ENCODE measurements at regions not wholly inside any gene's neighbourhood (a gene's known extent, or its start where the extent isn't known, plus 50 kb on each side); places are given as distances from the start of the nearest gene placed in this dataset.

DNA sequence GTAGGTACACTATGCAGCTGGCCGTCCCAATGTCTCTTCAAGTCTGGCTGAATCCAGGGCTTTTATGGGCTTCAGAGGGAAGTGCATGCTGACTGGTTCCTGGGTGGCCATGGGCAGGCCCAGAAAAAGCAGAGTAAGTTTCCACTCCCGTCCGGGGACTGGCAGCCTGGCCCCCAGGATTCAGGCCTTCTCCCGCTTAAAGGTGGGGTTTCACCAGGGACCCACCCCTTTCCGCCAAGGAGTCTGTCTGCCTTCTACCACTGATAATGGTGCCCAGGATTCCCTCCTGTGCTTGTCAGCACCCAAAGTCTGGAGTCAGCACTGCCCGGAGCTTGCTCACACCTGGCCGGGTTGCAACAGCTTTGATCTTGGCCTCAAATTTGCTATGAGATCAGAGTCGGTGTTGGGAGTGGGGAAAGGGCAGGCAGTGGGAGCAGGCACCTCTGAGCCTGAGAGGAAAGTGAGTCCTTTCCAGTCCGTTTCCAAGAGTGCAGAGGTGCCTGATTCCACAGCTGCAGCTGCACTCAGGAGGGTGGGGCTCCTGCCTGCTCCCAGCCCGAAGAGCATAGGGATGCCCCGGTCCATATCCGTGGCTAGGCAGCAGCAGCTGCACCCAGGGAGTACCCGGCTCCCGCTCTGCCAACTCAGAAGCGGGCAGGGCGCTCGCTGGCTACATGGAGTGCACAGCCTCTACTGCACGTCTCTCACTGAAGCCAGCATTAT is 1344.3 kb upstream of the ADGRL3 start:
- Histone ChIP-seq H3K9me3 (ENCODE audit: control insufficient read depth, low read length) (no peaks in the 10 kb centered on the region), H3K27me3 (ENCODE audit: control insufficient read depth, insufficient read depth, low read length, poor library complexity, severe bottlenecking) (no peaks in the 10 kb centered on the region), H3K27ac (ENCODE audit: insufficient read depth, low read depth, low read length, poor library complexity, severe bottlenecking) (no peak overlapping the region), H3K4me3 (ENCODE audit: insufficient read depth, low read depth, low read length) (no peak overlapping the region), H3K36me3 (ENCODE audit: control insufficient read depth, insufficient read depth, low read length) (no peaks in the 10 kb centered on the region), H3K4me1 (ENCODE audit: control insufficient read depth, insufficient read depth, low read length) (no peaks in the 10 kb centered on the region)
- WGBS, 2 experiments = 92 to 95% methylated on average over 18 of the region's 18 CpGs

DNA sequence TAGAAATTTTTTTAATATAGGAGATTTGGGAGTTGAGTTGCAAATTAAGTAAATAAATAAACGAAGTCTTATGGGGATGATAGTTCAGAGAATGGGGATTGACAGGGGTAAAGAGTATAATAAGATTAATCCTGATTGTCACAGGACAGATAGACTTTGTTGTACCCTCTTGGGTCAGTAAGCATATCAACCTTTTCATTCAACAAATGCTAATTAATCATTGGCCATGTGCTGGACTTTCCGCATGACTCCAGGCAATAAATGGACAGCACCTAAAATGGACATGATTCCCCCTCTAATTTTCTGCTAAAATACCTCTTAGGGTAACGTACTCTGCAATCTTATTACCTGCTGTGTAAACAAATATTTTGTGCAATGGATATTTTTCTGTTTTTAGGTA is 1331.1 kb upstream of the ADGRL3 start:
- WGBS, 2 experiments = 88 to 89% methylated on average over 2 to 3 of the region's 3 CpGs
- H3K27me3 ChIP-seq (ENCODE audit: control insufficient read depth, insufficient read depth, low read length, poor library complexity, severe bottlenecking) = no peaks in the 10 kb centered on the region
- no peak overlapping the region for H3K4me3 ChIP-seq (ENCODE audit: insufficient read depth, low read depth, low read length)
- H3K27ac ChIP-seq (ENCODE audit: insufficient read depth, low read depth, low read length, poor library complexity, severe bottlenecking) = no peak overlapping the region
- H3K9me3 ChIP-seq (ENCODE audit: control insufficient read depth, low read length) = no peaks in the 10 kb centered on the region
- H3K36me3 ChIP-seq (ENCODE audit: control insufficient read depth, insufficient read depth, low read length) = no peaks in the 10 kb centered on the region
- no peaks in the 10 kb centered on the region for H3K4me1 ChIP-seq (ENCODE audit: control insufficient read depth, insufficient read depth, low read length)

DNA sequence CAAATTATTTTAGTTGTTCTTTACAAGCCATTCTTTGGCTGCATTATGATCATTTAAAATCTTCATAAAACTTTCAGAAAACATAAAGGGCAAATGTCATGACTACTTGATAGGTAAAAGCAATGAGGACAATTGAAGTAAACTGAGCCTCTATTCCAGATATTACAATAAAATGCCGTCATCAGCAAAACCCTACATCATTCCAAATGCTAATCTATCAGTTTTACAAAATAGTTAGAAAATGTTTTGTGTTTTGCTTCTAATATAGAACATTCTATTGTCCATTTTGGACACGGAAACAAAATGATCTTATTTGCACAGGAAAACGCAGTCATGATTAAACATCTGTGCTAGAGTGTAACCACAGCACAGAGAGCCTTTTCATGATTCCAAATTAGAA is 1330.6 kb upstream of the ADGRL3 start:
- WGBS, 2 experiments = 95% methylated on average over 2 to 3 of the region's 3 CpGs
- Histone ChIP-seq H3K36me3 (ENCODE audit: control insufficient read depth, insufficient read depth, low read length) (no peaks in the 10 kb centered on the region), H3K9me3 (ENCODE audit: control insufficient read depth, low read length) (no peaks in the 10 kb centered on the region), H3K27ac (ENCODE audit: insufficient read depth, low read depth, low read length, poor library complexity, severe bottlenecking) (no peak overlapping the region), H3K4me1 (ENCODE audit: control insufficient read depth, insufficient read depth, low read length) (no peaks in the 10 kb centered on the region), H3K4me3 (ENCODE audit: insufficient read depth, low read depth, low read length) (no peak overlapping the region), H3K27me3 (ENCODE audit: control insufficient read depth, insufficient read depth, low read length, poor library complexity, severe bottlenecking) (no peaks in the 10 kb centered on the region)

DNA sequence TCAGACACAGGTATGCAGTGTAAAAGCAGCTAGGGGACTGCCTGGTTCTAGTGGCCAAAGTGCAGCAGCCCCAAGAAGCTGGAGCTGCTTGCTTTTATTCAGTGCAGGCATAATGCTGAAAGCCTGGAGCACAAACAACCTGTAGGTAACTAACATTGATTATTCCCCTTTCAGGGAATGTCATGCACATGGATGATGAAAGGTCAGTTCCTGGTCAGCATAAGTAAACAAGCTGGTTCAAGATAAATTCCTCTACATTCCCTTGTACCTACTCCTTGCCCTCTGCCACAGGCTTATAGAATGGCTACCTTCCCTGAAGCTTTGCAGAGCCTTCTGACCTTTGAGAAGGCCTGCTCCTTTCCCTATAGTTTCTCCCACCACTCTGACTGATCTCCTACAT is 1318.5 kb upstream of the ADGRL3 start:
- H3K27me3 ChIP-seq (ENCODE audit: control insufficient read depth, insufficient read depth, low read length, poor library complexity, severe bottlenecking) = no peaks in the 10 kb centered on the region
- H3K9me3 ChIP-seq (ENCODE audit: control insufficient read depth, low read length) = no peaks in the 10 kb centered on the region
- H3K27ac ChIP-seq (ENCODE audit: insufficient read depth, low read depth, low read length, poor library complexity, severe bottlenecking) = no peak overlapping the region
- no peaks in the 10 kb centered on the region for H3K4me1 ChIP-seq (ENCODE audit: control insufficient read depth, insufficient read depth, low read length)
- H3K4me3 ChIP-seq (ENCODE audit: insufficient read depth, low read depth, low read length) = no peak overlapping the region
- H3K36me3 ChIP-seq (ENCODE audit: control insufficient read depth, insufficient read depth, low read length) = no peaks in the 10 kb centered on the region

DNA sequence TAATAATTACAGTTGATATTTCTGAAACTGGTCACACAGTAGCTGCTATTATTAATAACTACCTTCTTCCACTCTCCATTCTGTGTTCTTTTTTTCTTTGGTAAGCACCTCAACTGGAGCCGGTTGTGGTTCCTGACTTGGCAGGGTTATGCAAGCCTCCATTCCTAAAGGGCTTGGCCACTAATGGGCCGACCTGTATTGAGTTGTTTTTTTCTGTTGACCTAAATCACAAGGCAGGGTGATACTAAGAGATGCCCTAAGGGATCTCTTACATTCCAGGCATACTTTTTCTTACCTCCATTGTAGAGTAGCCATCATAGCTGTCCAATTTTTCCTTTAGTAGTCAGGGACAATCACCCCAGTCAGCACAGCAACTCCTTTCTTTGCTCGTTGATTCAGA is 1295.8 kb upstream of the ADGRL3 start:
- Histone ChIP-seq H3K27ac (ENCODE audit: insufficient read depth, low read depth, low read length, poor library complexity, severe bottlenecking) (no peak overlapping the region), H3K27me3 (ENCODE audit: control insufficient read depth, insufficient read depth, low read length, poor library complexity, severe bottlenecking) (no peaks in the 10 kb centered on the region), H3K9me3 (ENCODE audit: control insufficient read depth, low read length) (no peaks in the 10 kb centered on the region), H3K4me3 (ENCODE audit: insufficient read depth, low read depth, low read length) (no peak overlapping the region), H3K4me1 (ENCODE audit: control insufficient read depth, insufficient read depth, low read length) (no peaks in the 10 kb centered on the region), H3K36me3 (ENCODE audit: control insufficient read depth, insufficient read depth, low read length) (no peaks in the 10 kb centered on the region)
- 85 to 93% methylated on average over 3 of the region's 3 CpGs for WGBS, 2 experiments

DNA sequence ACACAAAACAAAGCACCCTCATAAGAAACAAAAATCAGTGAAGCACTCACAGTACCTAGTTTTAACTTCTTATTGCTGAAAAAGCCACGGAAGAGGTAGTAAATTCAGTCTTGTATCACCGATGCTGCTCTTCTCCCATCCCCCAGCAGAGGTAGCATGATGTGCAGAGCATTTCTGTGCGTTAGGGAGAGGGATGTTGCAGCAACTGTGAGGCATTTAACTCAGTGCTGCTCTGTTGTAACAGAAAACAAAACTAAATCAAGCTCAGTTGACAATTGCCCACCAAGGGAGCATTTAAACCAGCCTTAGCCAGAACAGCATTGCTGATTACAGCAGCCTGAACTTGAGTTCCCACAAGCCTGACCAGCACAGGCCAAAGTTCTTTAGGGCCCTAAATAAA is 1279.7 kb upstream of the ADGRL3 start:
- H3K4me3 ChIP-seq (ENCODE audit: insufficient read depth, low read depth, low read length) = no peak overlapping the region
- H3K9me3 ChIP-seq (ENCODE audit: control insufficient read depth, low read length) = no peaks in the 10 kb centered on the region
- peaks cover 5% of the 10 kb centered on the region for H3K4me1 ChIP-seq (ENCODE audit: control insufficient read depth, insufficient read depth, low read length)
- H3K36me3 ChIP-seq (ENCODE audit: control insufficient read depth, insufficient read depth, low read length) = no peaks in the 10 kb centered on the region
- no peaks in the 10 kb centered on the region for H3K27me3 ChIP-seq (ENCODE audit: control insufficient read depth, insufficient read depth, low read length, poor library complexity, severe bottlenecking)
- no peak overlapping the region for H3K27ac ChIP-seq (ENCODE audit: insufficient read depth, low read depth, low read length, poor library complexity, severe bottlenecking)
- 56 to 58% methylated on average over 3 of the region's 3 CpGs for WGBS, 2 experiments

DNA sequence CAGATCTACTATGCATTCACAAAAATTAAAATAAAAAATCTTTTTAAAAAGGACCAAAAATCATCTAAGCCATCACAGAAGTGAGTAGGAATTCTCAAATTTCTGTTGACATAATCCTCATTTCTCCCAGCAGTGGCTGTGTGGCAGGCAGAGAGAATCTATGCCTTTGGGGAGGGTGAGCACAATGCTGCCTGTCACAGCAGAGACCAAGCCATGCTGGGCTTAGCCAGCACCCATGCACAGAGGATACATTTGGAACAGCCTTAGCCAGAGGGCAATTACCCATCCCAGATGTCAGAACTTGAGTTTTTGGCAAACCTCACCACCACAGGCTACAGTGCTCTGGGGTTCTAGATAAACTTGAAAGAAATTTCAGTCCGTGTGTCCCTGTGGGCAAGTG is 1274.8 kb upstream of the ADGRL3 start:
- 85 to 86% methylated on average over 1 of the region's 1 CpG for whole genome bisulfite sequencing, 2 experiments
- Histone ChIP-seq H3K4me3 (ENCODE audit: insufficient read depth, low read depth, low read length) (no peak overlapping the region), H3K27me3 (ENCODE audit: control insufficient read depth, insufficient read depth, low read length, poor library complexity, severe bottlenecking) (no peaks in the 10 kb centered on the region), H3K36me3 (ENCODE audit: control insufficient read depth, insufficient read depth, low read length) (no peaks in the 10 kb centered on the region), H3K4me1 (ENCODE audit: control insufficient read depth, insufficient read depth, low read length) (peaks cover 2% of the 10 kb centered on the region), H3K27ac (ENCODE audit: insufficient read depth, low read depth, low read length, poor library complexity, severe bottlenecking) (no peak overlapping the region), H3K9me3 (ENCODE audit: control insufficient read depth, low read length) (no peaks in the 10 kb centered on the region)

DNA sequence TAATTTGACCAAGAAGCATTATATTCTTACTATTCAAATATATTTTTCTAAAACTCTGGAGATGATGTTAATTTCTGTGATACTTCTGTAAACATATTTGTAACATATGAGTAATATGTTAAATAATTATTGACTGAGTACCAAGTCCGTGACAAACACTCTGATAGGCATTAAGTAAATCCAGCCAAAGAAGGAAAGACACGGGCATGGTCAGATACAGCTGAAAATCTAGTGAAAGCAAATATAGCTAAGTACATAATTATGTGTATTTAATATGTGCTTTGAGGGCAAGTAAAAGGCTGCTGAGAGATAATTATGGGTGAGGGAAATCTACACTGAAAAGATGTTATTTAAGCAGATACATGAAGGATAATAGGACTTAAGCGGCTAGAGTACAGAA is 1263.6 kb upstream of the ADGRL3 start:
- H3K4me1 ChIP-seq (ENCODE audit: control insufficient read depth, insufficient read depth, low read length) = no peaks in the 10 kb centered on the region
- H3K4me3 ChIP-seq (ENCODE audit: insufficient read depth, low read depth, low read length) = no peak overlapping the region
- H3K27ac ChIP-seq (ENCODE audit: insufficient read depth, low read depth, low read length, poor library complexity, severe bottlenecking) = no peak overlapping the region
- no peaks in the 10 kb centered on the region for H3K36me3 ChIP-seq (ENCODE audit: control insufficient read depth, insufficient read depth, low read length)
- no peaks in the 10 kb centered on the region for H3K9me3 ChIP-seq (ENCODE audit: control insufficient read depth, low read length)
- 94 to 98% methylated on average over 2 to 3 of the region's 3 CpGs for WGBS, 2 experiments
- no peaks in the 10 kb centered on the region for H3K27me3 ChIP-seq (ENCODE audit: control insufficient read depth, insufficient read depth, low read length, poor library complexity, severe bottlenecking)

DNA sequence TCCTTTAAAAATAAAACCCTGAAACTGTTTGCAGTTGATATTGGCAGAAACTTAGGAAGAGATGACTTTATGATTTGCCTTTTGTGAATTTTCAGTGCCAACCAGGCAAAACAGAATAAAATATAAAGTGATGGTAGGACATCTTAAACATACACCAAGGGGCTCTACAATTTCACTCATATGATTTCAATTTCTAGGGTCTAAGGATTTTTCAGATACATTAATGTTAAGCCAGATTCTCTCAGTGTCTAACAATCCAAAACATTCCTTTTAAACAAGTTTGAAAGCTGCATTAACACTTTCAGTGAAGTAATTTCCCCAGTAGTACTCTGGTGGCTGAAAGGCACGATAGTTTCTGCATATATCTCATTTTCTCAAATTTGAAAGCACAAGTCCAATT is 1262.0 kb upstream of the ADGRL3 start:
- no peaks in the 10 kb centered on the region for H3K9me3 ChIP-seq (ENCODE audit: control insufficient read depth, low read length)
- H3K4me3 ChIP-seq (ENCODE audit: insufficient read depth, low read depth, low read length) = no peak overlapping the region
- no peaks in the 10 kb centered on the region for H3K4me1 ChIP-seq (ENCODE audit: control insufficient read depth, insufficient read depth, low read length)
- 92 to 100% methylated on average over 1 of the region's 1 CpG for WGBS, 2 experiments
- no peaks in the 10 kb centered on the region for H3K27me3 ChIP-seq (ENCODE audit: control insufficient read depth, insufficient read depth, low read length, poor library complexity, severe bottlenecking)
- no peaks in the 10 kb centered on the region for H3K36me3 ChIP-seq (ENCODE audit: control insufficient read depth, insufficient read depth, low read length)
- H3K27ac ChIP-seq (ENCODE audit: insufficient read depth, low read depth, low read length, poor library complexity, severe bottlenecking) = no peak overlapping the region

DNA sequence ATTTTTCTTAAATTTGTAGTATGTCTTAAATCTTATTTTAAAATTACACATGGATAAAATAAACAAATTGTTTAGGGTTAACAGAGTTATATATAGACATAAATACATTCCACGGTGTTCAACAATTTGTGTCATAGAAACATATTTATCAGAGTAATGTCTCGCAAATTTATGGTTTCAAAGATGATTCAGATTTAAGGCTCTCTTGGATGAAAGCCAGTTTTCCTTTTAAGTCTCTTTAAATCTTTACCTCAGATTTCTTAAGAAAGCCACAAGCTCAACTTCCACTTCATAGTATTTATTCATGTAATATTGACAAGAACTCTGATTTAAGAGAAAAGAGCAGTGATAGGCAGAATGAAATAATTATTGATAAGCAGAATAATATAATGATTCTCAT is 1254.8 kb upstream of the ADGRL3 start:
- no peaks in the 10 kb centered on the region for H3K4me1 ChIP-seq (ENCODE audit: control insufficient read depth, insufficient read depth, low read length)
- WGBS, 2 experiments = 92 to 100% methylated on average over 1 to 2 of the region's 2 CpGs
- no peak overlapping the region for H3K27ac ChIP-seq (ENCODE audit: insufficient read depth, low read depth, low read length, poor library complexity, severe bottlenecking)
- H3K27me3 ChIP-seq (ENCODE audit: control insufficient read depth, insufficient read depth, low read length, poor library complexity, severe bottlenecking) = no peaks in the 10 kb centered on the region
- H3K4me3 ChIP-seq (ENCODE audit: insufficient read depth, low read depth, low read length) = no peak overlapping the region
- H3K36me3 ChIP-seq (ENCODE audit: control insufficient read depth, insufficient read depth, low read length) = no peaks in the 10 kb centered on the region
- H3K9me3 ChIP-seq (ENCODE audit: control insufficient read depth, low read length) = no peaks in the 10 kb centered on the region

DNA sequence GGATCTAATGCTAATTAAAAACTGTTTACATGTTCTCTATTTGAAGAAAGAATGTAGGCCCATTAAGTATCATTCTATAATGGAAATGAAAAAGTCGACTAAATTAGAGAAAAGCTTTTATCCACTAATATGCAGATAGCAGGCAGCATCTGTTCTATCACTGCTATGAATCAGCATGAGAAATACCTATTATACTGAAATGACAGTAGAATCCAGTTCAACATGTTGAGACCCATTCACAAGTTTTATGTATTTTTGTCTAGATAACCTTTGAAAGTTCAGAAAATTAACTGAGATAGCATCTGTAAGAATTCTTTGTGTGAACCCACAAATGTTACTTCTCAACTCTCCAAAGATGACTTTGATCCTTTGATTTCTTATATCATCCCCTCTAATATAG is 1254.4 kb upstream of the ADGRL3 start:
- H3K9me3 ChIP-seq (ENCODE audit: control insufficient read depth, low read length) = no peaks in the 10 kb centered on the region
- no peaks in the 10 kb centered on the region for H3K36me3 ChIP-seq (ENCODE audit: control insufficient read depth, insufficient read depth, low read length)
- 100% methylated on average over 1 of the region's 1 CpG; no CpG with 5 or more reads in 1 of the 2 experiments for WGBS, 2 experiments
- H3K4me3 ChIP-seq (ENCODE audit: insufficient read depth, low read depth, low read length) = no peak overlapping the region
- H3K27ac ChIP-seq (ENCODE audit: insufficient read depth, low read depth, low read length, poor library complexity, severe bottlenecking) = no peak overlapping the region
- H3K4me1 ChIP-seq (ENCODE audit: control insufficient read depth, insufficient read depth, low read length) = no peaks in the 10 kb centered on the region
- no peaks in the 10 kb centered on the region for H3K27me3 ChIP-seq (ENCODE audit: control insufficient read depth, insufficient read depth, low read length, poor library complexity, severe bottlenecking)

Data from ectodermal cell (in vitro differentiated cells).